ENCODE measurements at regions not wholly inside any gene's neighbourhood (a gene's known extent, or its start where the extent isn't known, plus 50 kb on each side); places are given as distances from the start of the nearest gene placed in this dataset.

- DNase-seq (ENCODE audit: low spot score): no peak
These were observed 50.6 kb upstream of the DCC start for GRCh38 chr18:52289392-52289791.

Data from globus pallidus (tissue), 1 donor.